ENCODE measurements at regions not wholly inside any gene's neighbourhood (a gene's known extent, or its start where the extent isn't known, plus 50 kb on each side); places are given as distances from the start of the nearest gene placed in this dataset.
"Not testable (repeated sequence)": the region's sequence is repeated elsewhere in the genome, so short reads cannot be mapped to it uniquely, and the experiment has no call there.

DNA sequence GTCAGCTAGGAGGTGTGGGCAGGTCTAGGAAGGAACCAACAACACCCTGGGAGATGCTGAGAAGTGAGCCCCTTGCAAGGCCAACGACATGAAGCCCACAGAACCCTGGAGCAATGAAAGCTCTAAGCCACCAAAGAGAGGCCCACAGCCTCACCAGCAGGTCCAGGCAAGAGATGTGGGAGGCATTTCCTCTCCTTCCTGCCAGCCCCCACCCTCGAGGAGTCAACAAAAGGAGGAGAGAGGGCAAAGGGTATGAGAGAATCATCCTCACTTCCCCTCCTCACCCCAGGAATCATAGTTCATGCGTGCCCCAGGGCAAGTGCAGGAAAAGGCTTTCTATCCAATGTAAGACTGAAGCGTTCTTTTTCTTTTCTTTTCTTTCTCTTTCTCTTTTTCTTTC is 195.8 kb downstream of the SHQ1 start:
- DNase-seq (ENCODE audit: low spot score), result no peak
- TF ChIP-seq, protein P1, sequence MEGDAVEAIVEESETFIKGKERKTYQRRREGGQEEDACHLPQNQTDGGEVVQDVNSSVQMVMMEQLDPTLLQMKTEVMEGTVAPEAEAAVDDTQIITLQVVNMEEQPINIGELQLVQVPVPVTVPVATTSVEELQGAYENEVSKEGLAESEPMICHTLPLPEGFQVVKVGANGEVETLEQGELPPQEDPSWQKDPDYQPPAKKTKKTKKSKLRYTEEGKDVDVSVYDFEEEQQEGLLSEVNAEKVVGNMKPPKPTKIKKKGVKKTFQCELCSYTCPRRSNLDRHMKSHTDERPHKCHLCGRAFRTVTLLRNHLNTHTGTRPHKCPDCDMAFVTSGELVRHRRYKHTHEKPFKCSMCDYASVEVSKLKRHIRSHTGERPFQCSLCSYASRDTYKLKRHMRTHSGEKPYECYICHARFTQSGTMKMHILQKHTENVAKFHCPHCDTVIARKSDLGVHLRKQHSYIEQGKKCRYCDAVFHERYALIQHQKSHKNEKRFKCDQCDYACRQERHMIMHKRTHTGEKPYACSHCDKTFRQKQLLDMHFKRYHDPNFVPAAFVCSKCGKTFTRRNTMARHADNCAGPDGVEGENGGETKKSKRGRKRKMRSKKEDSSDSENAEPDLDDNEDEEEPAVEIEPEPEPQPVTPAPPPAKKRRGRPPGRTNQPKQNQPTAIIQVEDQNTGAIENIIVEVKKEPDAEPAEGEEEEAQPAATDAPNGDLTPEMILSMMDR (IDR thresholded peaks at IDR 0.05), result no peak

DNA sequence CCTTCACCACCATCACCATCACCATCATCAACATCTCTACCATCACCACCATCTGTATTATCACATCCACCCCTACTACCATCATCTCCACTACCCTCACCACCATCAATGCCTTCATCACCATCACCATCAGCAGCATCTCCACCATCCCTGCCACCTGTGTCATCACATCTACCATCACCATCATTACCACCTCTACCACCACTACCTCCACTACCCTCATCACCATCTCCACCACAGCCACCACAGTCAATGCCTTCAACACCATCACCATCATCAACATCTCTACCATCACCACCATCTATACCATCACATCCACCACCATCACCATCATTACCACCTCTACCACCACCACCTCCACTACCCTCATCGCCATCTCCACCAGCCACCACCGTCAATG is 196.7 kb downstream of the SHQ1 start:
- TF ChIP-seq, protein P1 (IDR thresholded peaks at IDR 0.05), result no peak
- H3K27me3 ChIP-seq, result no peaks in the 10 kb centered on the region
- DNase-seq (ENCODE audit: low spot score), result no peak

More for the DNA sequence above, 195.8 kb downstream of the SHQ1 start:
- H3K36me3 ChIP-seq, result no peaks in the 10 kb centered on the region
- no peaks in the 10 kb centered on the region for H3K9me3 ChIP-seq
- H3K4me3 ChIP-seq, result no peak overlapping the region
- H3K4me1 ChIP-seq, result peaks cover 0 to 12% of the 10 kb centered on the region in 2 donors
- no peak overlapping the region for H3K27ac ChIP-seq
- no peaks in the 10 kb centered on the region for H3K27me3 ChIP-seq

DNA sequence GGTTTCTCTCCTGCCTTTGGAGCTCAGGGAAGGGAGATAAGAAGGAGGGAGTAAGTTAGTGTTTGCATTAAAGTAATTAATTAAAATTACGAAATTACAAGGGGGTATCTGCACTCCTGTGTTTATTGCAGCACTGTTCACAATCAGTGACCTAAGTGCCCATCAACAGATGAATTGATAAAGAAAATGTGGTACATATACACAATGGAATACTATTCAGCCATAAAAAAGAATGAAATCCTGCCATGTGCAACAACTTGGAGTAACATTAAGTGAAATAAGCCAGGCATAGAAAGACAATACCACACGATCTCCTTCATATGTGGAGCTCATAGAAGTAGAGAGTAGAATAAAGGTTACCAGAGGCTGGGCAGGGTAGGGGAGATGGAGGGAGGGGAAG is 202.0 kb downstream of the SHQ1 start:
- H3K27ac ChIP-seq, result no peak overlapping the region
- TF ChIP-seq, protein P1 (IDR thresholded peaks at IDR 0.05), result no peak
- no peaks in the 10 kb centered on the region for H3K27me3 ChIP-seq
- no peak for DNase-seq (ENCODE audit: low spot score)
- H3K9me3 ChIP-seq, result no peaks in the 10 kb centered on the region
- no peak overlapping the region for H3K4me3 ChIP-seq
- no peaks in the 10 kb centered on the region for H3K4me1 ChIP-seq
- H3K36me3 ChIP-seq, result no peaks in the 10 kb centered on the region

More for the DNA sequence above, 196.7 kb downstream of the SHQ1 start:
- Histone ChIP-seq H3K36me3 (no peaks in the 10 kb centered on the region), H3K9me3 (no peaks in the 10 kb centered on the region), H3K27ac (no peak overlapping the region), H3K4me1 (peaks cover 0 to 12% of the 10 kb centered on the region in 2 donors), H3K4me3 (no peak overlapping the region)

DNA sequence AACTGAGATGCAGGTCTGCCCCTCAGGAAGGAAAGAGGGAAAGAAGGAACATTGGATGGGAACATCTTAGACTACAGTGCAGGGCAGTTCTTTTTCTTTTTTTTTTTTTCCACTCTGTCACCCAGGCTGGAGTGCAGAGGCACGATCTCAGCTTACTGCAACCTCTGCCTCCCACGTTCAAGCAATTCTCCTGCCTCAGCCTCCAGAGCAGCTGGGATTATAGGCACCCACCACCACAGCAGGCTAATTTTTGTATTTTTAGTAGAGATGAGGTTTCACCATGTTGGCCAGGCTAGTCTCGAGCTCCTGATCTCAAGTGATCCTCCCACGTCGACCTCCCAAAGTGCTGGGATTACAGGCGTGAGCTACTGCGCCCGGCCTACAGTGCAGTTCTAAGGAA is 204.6 kb downstream of the SHQ1 start:
- not testable (repeated sequence) for H3K4me1 ChIP-seq; H3K27ac ChIP-seq; DNase-seq (ENCODE audit: low spot score); H3K4me3 ChIP-seq; H3K36me3 ChIP-seq; H3K9me3 ChIP-seq; H3K27me3 ChIP-seq

DNA sequence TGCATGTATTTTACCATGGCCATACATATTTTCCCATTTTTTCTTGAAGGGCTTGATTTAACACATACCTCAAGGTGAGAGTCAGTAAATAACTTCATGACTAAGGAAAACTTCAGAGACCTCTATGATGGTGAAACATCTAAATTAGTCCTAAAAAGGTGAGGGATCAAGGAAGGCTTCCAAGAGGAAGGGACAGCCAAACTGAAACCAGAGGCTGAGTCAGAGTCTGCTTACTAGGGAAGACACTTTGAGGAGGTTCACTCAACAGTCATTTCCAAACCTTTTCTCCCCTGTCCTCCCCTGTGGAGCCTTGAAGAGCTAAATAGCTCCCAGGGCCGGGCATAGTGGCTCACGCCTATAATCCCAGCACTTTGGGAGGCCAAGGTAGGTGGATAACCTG is 206.6 kb downstream of the SHQ1 start:
- Histone ChIP-seq H3K27me3 (no peaks in the 10 kb centered on the region), H3K4me3 (no peak overlapping the region), H3K9me3 (no peaks in the 10 kb centered on the region), H3K36me3 (no peaks in the 10 kb centered on the region), H3K4me1 (no peaks in the 10 kb centered on the region), H3K27ac (no peak overlapping the region)
- no peak for DNase-seq (ENCODE audit: low spot score)
- TF ChIP-seq, protein P1 (IDR thresholded peaks at IDR 0.05), result no peak

DNA sequence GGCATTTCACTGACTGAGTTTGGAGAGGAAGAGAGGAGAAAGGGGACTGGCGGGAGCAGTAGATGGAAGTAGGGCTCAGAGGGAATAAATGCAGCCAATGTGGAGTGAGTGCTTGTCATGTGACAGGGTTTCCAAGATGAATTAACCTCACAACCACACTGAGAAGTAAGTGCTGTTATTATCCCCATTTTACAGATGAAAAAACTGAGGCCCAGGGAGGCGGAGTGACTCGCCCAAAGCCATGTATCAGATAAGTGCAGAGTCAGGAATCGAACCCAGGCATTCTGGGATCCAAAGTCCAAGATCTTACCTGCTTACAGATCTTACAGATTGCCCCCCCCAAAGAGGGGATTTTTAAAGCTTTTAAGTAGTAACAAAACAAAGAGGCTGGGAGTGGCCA is 207.2 kb downstream of the SHQ1 start:
- H3K4me3 ChIP-seq, result no peak overlapping the region
- H3K9me3 ChIP-seq, result no peaks in the 10 kb centered on the region
- no peaks in the 10 kb centered on the region for H3K36me3 ChIP-seq
- TF ChIP-seq, protein P1 (IDR thresholded peaks at IDR 0.05), result no peak
- DNase-seq (ENCODE audit: low spot score), result no peak
- no peak overlapping the region for H3K27ac ChIP-seq
- H3K27me3 ChIP-seq, result no peaks in the 10 kb centered on the region
- no peaks in the 10 kb centered on the region for H3K4me1 ChIP-seq

Data from right atrium auricular region (tissue), 2 donors.